HG02852 (cell line): ENCODE measurements at regions not wholly inside any gene's neighbourhood (a gene's known extent, or its start where the extent isn't known, plus 50 kb on each side); places are given as distances from the start of the nearest gene placed in this dataset.
"Not testable (repeated sequence)": the region's sequence is repeated elsewhere in the genome, so short reads cannot be mapped to it uniquely, and the experiment has no call there.

Experiments used
- ATAC-seq: cut with Tn5 transposase; IDR thresholded peaks from one replicate; pipeline ENCODE4 v1.9.1; 2021; ENCODE audit warnings: mild to moderate bottlenecking, moderate library complexity; ENCODE audit not compliant: unreplicated experiment

DNA sequence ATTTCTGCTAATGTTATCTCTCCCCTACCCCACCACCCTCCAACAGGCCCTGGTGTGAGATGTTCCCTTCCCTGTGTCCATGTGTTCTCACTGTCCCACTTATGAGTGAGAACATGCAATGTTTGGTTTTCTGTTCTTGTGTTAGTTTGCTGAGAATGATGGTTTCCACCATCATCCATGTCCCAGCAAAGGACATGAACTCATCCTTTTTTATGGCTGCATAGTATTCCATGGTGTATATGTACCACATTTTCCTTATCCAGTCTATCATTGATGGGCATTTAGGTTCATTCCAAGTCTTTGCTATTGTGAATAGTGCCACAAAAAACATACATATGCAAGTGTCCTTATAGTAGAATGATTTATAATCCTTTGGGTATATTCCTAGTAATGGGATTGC, 104.5 kb downstream of the ZNF33B start:
- not testable (repeated sequence) for ATAC-seq

DNA sequence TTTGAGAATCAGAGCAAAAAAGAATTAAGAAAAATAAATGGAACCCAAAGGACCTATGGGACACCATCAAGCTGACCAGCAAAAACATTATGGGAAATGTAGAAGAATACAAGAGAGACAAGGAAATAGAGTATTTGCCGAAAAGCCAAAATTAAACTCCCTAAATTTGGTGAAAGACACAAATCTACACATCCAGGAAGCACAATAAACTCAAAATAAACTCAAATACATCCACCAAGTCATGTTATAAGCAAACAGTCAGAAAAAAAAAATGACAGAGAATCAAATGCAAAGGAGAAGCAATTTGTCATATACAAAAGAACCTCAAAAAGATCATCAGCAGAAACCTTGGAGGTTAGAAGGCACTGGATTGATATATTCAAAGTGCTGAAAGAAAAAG, 105.4 kb downstream of the ZNF33B start:
- ATAC-seq, result no peak

DNA sequence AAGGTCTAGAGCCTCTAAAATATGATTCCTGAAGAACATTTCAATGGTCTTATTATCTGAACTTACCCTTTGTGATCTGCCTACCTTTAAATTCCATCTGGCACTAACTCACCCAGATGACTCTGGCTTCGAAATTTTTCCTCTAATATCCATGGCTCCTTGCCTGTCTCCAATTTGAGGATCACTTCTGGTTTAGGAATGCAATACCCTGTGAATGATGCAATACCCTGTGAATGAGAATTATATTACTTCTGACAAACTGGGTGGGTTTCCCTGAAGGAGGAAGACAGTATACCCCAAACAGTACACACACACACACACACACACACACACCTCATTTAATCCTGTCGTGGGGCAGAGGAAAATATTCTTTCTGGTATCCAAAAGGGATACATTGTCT, 115.3 kb downstream of the ZNF33B start:
- no peak for ATAC-seq

DNA sequence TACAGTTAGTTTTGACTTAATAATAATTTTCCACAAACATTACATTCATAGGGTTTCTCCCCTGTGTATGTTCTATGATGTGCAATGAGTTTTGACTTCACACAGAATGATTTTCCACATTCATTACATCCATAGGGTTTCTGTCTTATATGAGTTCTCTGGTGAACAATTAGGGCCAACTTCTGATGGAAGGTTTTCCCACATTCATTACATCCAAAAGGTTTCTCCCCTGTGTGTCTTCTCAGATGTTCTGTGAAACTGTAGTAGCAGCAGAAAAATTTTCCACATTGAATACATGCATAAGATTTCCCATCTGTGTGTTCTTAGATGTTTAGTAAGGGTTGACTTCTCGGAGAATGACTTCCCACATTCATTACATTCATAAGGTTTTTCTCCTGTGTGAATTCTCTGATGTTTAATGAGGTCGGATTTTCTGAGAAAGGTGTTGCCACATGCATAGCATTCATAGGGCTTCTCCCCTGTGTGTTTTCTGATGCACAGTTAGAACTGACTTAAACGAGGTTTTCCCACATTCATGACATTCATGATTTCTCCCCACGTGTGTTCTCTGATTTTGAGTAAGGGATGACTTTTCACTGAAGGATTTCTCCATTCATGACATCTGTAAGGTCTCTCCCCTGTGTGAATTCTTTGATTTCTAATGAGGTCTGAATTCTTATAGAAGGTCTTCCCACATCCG, 118.5 kb downstream of the ZNF33B start:
- no peak for ATAC-seq

DNA sequence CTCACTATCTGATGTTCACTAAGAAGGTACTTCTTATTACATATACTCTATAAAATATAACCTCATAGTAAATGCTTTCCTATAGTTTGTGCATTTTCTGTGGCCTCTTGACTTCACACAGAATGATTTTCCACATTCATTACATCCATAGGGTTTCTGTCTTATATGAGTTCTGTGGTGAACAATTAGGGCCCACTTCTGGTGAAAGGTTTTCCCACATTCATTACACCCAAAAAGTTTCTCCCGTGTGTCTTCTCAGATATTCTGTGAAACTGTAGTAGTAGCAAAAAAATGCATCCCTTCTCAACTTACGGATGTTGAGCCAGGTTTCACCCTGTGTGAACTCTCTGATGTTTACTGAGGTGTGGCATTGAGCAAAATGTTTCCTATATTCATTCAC, 119.3 kb downstream of the ZNF33B start:
- ATAC-seq, result no peak

DNA sequence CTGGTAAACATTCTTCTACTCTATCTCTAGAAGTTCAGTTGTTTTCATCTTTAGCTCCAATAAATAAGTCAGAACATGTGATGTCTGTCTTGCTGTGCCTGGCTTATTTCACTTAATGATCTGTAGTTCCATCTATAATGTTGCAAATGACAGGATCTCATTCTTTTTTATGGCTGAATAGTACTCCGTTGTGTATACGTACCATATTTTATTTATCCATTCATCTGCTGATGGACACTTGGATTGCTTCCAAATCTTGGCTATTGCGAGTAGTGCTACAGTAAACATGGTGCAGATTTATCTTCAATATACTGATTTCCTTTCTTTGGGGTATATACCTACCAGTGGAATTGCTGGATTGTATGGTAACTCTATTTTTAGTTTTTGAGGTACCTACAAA, 124.4 kb downstream of the ZNF33B start:
- ATAC-seq, result no peak

DNA sequence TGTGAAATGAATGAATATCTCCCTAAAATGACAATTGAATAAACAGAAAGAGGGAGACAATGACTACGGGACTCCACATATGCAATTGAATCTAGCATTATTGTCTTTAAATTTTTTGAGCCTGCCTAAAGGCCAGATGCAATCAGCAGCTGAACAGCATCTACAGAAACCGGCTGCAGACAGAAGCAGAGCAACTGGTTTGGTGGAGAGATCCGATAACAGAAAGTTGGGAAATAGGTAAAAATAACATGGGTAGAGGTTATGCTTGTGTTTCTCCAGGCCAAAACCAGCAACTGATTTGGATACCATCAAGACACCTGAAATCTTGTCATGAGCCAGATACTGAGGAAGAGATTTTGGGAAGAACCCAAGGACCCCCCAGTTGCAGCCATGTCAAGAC, 146.6 kb downstream of the ZNF33B start:
- ATAC-seq, result no peak

DNA sequence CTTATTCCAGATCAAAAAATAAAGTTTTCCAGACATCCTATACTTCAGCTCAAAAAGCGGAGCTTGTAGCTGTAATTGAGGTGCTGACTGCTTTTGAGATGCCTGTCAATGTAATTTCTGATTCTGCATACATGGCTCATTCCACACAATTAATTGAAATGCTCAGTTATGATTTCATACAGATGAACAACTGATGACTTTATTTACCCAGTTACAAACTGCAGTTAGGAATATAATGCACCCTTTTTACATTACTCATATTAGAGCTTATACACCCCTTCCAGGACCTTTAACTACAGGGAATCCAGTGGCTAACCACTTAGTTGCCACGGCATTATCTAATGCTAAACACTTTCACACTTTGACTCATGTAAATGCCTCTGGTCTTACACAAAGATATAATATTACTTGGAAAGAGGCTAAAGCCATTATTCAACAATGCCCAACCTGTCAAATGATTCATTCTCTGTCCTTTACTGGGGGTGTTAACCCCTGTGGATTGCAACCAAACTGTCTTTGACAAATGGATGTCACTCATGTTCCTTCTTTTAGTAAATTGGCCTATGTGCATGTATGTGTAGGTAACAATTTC, 147.3 kb downstream of the ZNF33B start:
- no peak for ATAC-seq

DNA sequence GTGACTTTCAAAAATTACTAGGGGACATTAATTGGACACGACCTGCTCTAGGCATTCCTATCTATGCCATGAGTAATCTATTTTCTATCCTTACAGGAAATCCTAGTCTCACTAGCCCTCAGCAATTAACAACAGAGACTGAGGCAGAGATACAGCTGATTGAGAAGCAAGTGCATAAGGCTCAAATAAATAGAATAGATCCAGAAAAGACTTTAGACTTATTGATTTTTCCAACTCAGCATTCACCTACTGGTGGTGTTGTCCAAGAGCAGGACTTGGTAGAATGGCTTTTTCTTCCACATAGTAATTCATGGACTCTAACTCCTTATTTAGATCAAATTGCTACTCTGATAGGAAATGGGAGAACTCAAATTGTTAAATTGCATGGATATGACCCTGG, 148.0 kb downstream of the ZNF33B start:
- ATAC-seq, result no peak

DNA sequence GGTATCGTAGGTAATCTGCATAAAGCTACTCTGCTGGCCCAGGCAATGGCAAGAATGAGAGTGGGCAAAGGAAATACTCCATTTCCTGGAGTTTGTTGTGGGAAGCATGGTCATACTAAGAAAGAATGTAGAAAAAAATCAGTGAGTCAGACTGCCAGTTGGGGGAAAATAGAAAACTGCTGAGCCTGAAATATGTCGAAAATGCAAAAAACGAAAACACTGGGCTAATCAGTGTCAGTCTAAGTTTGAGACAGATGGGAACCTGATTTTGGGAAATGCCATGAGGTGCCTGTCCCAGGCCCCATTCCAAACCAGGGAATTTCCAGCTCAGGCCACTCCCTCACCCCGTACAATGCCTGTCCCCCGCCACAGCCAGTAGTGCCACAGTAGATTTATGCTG, 150.0 kb downstream of the ZNF33B start:
- no peak for ATAC-seq

DNA sequence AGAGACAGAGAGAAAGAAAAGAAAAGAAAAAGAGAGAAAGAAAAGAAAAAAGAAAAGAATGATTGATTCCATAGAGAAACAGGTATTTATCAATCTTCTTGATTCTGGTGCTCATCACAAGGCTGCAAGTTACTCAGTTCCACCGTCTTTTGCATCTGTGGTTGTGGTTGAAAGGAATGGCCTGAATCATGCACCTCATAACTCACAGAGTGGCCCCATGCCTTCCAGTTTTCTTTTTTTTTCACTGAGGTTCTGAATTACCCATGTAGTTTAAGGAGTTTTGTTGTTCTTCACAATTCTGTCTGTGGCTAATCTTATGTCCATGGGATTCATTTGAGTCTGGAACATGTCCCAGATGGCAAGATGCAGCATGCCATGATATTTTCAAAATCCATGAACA, 156.0 kb downstream of the ZNF33B start:
- no peak for ATAC-seq

DNA sequence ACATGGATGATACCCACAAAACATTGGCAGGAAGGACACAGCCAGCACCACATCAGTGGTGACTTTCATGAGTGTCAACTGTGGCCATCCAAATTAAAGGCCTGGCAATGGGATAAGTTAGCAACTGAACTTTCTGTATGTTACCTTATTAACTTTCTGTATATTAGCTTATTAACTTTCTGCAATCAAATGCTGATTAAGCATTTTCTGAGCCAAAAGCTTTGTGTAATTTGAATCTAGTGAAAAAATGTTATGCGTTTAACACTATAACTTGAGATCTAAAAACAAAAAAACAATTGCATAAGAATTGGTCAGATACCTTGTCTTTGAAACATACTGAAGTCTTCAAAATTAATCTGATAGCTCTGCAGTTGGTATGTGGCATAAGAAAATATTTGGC, 159.3 kb downstream of the ZNF33B start:
- no peak for ATAC-seq

DNA sequence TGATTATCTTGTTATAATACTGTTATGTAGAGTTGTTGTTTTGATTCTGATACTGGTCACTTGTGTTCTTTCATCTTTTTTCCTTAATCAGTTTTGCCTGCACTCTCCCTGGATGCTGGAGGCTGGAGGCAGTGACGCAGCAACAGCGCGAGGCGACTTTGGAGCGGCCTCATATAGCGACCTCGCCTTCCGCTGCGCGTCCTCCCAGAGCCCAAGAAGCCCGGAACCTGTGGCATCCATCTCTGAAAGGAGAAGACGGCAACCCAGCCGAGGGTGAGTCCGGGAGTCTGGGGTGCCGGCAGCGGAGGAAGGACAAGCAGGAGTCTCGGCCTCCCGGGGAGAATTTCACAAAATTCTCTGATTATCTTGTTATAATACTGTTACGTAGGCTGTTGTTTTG, 161.2 kb downstream of the ZNF33B start:
- ATAC-seq, result no peak

DNA sequence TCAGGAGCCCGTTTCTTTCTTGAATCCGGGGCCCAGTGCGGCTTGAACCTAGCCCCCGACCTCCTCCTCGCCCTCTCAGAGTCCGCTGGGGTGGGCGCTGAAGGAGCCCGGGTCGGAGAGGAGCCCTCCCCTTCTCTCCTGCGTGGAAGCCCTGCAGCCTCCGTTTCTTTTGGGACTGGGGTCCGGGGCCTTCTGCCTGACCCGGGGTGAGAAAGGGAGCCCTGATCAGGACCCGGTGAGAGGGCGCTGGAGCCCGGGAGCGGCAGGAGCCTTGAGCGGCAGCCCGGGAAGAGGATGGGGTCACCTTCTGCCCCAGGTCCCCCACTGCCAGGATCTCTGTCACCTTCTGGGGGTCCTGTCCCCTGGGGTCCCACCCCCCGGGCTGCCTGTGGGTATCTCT, 162.3 kb downstream of the ZNF33B start:
- no peak for ATAC-seq

DNA sequence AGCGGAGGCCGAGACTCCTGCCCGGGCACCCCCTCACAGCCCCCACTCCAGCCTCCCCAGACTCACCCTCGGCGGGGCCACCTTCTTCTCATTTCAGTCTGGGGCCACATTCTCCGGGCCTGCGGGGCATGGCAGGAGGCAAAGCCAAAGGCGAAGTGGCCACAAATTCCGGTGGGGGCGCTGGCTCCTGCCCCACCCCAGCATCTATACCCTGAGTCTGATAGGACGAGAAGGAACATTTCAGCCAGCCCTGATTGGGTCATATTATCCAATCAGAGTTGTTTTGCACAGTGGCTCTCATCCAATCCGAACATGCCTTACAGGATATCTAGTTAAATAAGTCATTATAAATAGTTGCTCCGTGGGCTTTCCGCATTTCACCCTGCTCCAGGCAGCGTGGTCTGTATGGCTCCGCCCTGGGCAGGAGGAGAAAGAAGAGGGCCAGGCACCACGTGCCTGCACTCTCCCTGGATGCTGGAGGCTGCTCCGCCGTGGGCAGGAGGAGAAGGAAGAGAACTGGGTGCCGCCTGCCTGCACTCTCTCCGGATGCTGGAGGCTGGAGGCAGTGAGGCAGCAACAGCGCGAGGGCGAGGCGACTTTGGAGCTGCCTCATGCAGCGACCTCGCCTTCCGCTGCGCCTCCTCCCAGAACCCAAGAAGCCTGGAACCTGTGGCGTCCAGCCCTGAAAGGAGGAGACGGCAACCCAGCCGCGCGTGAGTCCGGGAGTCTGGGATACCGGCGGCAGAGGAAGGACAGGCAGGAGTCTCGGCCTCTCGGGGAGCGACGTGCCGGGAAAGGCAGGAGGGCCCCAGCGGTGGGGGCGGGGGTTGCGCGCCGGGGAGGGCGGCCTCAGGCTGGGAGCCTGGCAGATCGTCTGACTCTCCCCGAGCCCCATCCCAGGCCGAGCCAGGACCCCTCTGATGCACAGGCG, 162.9 kb downstream of the ZNF33B start:
- no peak for ATAC-seq

DNA sequence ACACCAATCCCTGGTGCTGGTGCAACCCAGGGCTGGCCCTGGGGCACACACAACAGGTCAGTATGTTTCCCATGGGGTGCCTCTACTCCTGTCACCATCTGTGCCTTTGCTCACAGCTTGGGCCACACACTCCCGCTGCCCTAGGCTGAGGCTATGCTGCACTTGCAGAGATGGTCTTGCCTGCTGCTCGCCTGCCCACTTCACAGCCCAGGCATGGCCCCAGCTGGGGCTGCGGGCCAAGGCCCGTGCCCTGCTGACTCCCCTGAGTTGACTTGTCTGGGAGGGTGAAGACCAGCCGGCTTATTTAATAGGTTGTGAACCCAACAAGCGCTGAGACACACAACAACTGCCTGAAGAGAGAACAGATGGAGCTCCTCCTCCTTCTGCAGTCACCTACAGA, 184.1 kb downstream of the ZNF33B start:
- ATAC-seq, result no peak

DNA sequence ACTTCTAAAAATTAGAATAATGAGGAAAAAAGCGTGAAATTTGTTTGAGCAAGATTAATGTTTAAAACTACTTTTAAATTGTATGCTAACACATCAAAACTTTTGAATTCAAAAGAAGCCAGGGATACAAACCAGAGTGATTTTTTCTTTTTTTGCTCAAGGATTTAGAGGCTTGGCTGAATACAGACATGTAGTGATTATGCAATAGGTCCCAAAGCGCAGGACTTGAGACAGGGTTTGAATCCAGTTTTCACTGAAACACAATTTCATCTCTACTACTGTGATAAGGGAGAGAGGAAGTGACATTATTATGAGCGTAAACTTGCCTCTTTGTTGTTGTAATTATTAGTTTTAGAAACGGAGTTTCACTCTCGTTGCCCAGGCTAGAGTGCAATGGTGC, 207.3 kb downstream of the ZNF33B start:
- no peak for ATAC-seq

DNA sequence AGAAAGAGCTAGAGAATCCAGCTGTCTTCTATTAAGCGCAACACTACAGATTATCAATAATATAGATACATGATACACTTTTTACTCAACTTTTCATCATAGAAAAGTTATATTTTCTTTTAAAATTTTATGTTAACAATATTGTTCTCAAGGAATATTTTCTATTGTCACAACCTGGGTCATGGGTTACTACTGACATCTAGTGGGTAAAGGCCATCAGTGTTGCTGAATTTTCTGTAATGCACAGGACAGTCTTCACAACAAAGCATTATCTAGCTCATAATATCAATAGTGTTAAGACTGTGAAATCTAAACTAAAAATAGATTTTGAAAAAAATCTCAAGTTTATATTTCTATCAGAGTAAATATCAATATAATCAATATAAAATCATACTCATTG, 209.8 kb downstream of the ZNF33B start:
- ATAC-seq, result no peak

DNA sequence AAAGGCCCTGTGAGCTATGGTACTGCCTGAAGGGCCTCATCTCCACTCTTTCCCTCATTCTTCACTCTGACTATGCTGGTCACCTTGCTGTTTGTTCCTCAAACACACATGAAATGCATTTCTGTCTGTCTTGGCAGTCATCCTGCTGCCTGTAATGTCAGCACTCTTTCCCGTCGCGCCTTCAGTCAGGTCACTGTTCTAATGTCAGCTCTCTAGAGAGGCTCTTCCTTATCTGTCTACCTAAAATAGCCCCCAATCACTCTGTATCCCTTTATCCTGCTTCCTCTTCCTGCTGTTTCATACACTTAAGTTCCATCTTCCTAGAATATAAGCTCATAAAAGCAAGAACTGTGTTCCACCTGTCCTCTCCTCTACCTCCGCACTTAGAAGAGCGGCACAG, 215.5 kb downstream of the ZNF33B start:
- ATAC-seq, result no peak

DNA sequence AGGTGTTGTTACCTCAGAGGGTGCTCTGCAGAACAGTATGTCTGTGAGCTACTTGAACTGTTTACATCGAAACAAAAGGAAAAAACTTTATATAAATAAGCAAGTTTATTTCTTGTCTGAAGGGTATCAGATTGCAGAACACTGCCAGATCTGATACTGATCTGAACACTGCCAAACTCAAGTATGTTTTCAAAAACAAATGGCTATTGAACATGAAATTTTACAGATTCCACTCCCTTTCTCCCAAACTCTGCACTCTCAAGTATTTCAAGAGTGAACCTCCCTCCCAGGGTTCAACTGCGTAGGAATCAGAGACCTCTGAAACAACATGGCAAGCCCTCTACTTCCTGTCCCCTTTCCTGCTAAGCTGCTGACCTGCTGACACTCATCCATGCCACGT, 216.6 kb downstream of the ZNF33B start:
- ATAC-seq, result no peak

DNA sequence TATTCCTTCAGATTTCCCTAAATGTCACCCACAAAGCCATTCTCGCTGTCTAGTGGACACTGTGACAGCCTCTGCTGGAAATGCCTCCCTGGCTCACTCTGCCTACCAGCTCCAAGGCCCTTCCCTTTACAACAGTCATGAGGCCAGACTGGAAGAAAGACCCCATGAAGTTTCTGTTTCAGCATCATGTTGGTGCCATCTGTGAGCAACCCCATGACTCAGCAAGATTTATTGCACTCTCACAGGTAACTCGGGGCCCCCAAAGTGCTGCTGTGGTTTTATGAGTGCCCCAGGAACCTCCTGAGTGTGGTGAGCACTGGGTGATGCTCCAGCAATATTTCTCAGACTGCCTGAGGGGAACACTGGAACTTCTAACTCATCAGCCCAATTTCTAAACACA, 218.6 kb downstream of the ZNF33B start:
- ATAC-seq, result no peak

DNA sequence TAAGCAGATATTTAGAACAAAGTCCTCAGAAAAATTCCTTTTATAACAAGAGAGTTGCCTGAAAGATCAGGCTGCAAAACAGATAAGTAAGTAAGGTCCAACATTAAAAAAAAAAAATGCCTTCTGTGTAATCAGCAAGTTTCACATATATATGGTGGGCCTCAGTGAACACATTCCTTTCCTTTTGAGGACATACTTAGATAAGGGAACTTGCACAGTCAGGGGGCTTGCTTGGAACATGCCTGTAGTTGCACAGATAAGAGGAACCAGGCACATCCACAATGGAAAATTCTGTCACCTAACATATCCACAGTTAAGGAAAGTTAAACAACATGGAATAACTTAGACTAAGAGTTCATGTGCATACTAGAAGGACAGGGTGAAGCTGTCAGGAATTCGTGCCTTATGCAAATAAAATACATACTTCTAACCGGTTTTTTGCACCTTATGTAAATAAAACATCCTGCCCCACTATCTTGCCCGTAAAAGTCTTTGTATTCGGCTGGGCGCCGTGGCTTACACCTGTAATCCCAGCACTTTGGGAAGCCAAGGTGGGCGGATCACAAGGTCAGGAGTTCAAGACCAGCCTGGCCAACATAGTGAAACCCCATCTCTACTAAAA, 257.3 kb downstream of the ZNF33B start:
- ATAC-seq, result no peak
